ENCODE measurements at regions not wholly inside any gene's neighbourhood (a gene's known extent, or its start where the extent isn't known, plus 50 kb on each side); places are given as distances from the start of the nearest gene placed in this dataset.

DNA sequence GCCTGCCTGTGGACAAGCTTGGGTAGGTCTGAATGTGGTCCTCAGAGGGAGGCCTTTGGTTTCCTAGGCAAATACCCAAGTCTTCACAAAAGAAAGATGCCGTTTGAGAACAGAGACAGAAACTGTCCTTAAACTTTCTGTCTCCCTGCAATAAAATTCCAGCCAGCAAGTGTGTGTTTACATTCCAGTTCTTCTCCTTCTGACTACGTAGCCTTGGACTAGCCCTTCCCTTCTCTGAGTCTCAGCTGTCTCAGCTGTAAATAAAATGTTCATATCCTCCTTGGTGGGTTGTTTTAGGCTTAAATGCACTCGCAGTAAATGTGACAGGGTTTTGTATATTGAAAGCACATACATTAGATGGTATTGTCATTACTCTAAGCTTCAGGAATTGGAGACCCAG is 561.2 kb upstream of the MKI67 start:
- TF ChIP-seq, protein P1, sequence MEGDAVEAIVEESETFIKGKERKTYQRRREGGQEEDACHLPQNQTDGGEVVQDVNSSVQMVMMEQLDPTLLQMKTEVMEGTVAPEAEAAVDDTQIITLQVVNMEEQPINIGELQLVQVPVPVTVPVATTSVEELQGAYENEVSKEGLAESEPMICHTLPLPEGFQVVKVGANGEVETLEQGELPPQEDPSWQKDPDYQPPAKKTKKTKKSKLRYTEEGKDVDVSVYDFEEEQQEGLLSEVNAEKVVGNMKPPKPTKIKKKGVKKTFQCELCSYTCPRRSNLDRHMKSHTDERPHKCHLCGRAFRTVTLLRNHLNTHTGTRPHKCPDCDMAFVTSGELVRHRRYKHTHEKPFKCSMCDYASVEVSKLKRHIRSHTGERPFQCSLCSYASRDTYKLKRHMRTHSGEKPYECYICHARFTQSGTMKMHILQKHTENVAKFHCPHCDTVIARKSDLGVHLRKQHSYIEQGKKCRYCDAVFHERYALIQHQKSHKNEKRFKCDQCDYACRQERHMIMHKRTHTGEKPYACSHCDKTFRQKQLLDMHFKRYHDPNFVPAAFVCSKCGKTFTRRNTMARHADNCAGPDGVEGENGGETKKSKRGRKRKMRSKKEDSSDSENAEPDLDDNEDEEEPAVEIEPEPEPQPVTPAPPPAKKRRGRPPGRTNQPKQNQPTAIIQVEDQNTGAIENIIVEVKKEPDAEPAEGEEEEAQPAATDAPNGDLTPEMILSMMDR (IDR thresholded peaks at IDR 0.05; ENCODE audit: extremely low read depth in 1 of 2, insufficient read depth in 1 of 2, low read depth in 1 of 2, low read length in 2 of 2) = no peak
- TF ChIP-seq, protein P2, sequence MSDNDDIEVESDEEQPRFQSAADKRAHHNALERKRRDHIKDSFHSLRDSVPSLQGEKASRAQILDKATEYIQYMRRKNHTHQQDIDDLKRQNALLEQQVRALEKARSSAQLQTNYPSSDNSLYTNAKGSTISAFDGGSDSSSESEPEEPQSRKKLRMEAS (IDR thresholded peaks at IDR 0.05; ENCODE audit: insufficient read depth, insufficient read length) = no peak
- no peak for TF ChIP-seq EZH2 (IDR thresholded peaks at IDR 0.05; ENCODE audit: borderline replicate concordance, low read depth, low read length, severe bottlenecking)
- no peak for TF ChIP-seq GATA2 (IDR thresholded peaks at IDR 0.05; ENCODE audit: insufficient read depth, insufficient read length, low read depth, low read length)
- no peak for TF ChIP-seq POLR2A (IDR thresholded peaks at IDR 0.05; ENCODE audit: low read depth, low read length)
- TF ChIP-seq FOS (IDR thresholded peaks at IDR 0.05; ENCODE audit: borderline replicate concordance, insufficient read depth, low read length) = no peak
- no peak for TF ChIP-seq MYC (IDR thresholded peaks at IDR 0.05; ENCODE audit: low read depth, low read length)
- TF ChIP-seq POLR2AphosphoS5 (IDR thresholded peaks at IDR 0.05; ENCODE audit: insufficient read depth, low read depth, low read length) = no peak
